ENCODE measurements at regions not wholly inside any gene's neighbourhood (a gene's known extent, or its start where the extent isn't known, plus 50 kb on each side); places are given as distances from the start of the nearest gene placed in this dataset.
"Not testable (repeated sequence)": the region's sequence is repeated elsewhere in the genome, so short reads cannot be mapped to it uniquely, and the experiment has no call there.

GRCh38 chr9:33700940-33701339 lies 94.4 kb upstream of the PRSS3 start:
- not testable (repeated sequence) for H3K4me3 ChIP-seq (ENCODE audit: low read length)

GRCh38 chr9:33703430-33704102 lies 91.8 kb upstream of the PRSS3 start:
- Histone ChIP-seq H3K9me3 (ENCODE audit: low read length) (no peaks in the 10 kb centered on the region), H3K36me3 (ENCODE audit: insufficient read depth, low read length) (no peaks in the 10 kb centered on the region), H2AFZ (ENCODE audit: low read depth, low read length) (no peak overlapping the region), H3K4me1 (ENCODE audit: insufficient read depth, low read length) (peaks cover 5% of the 10 kb centered on the region), H3K27me3 (ENCODE audit: insufficient read depth, low read length) (no peaks in the 10 kb centered on the region), H3K4me3 (ENCODE audit: low read length) (no peak overlapping the region)

More at GRCh38 chr9:33700940-33701339, 94.4 kb upstream of the PRSS3 start:
- not testable (repeated sequence) for H3K9me3 ChIP-seq (ENCODE audit: low read length); H2AFZ ChIP-seq (ENCODE audit: low read depth, low read length); H3K27me3 ChIP-seq (ENCODE audit: insufficient read depth, low read length); H3K36me3 ChIP-seq (ENCODE audit: insufficient read depth, low read length)
- peaks cover 14% of the 10 kb centered on the region for H3K4me1 ChIP-seq (ENCODE audit: insufficient read depth, low read length)

GRCh38 chr9:33705440-33705839 lies 89.9 kb upstream of the PRSS3 start:
- not testable (repeated sequence) for H3K4me1 ChIP-seq (ENCODE audit: insufficient read depth, low read length); H2AFZ ChIP-seq (ENCODE audit: low read depth, low read length); H3K9me3 ChIP-seq (ENCODE audit: low read length); H3K27me3 ChIP-seq (ENCODE audit: insufficient read depth, low read length); H3K36me3 ChIP-seq (ENCODE audit: insufficient read depth, low read length); H3K4me3 ChIP-seq (ENCODE audit: low read length)

- Histone ChIP-seq H3K4me3 (ENCODE audit: low read length) (no peak overlapping the region), H2AFZ (ENCODE audit: low read depth, low read length) (no peak overlapping the region), H3K27me3 (ENCODE audit: insufficient read depth, low read length) (no peaks in the 10 kb centered on the region), H3K4me1 (ENCODE audit: insufficient read depth, low read length) (peaks cover 10% of the 10 kb centered on the region), H3K36me3 (ENCODE audit: insufficient read depth, low read length) (no peaks in the 10 kb centered on the region), H3K9me3 (ENCODE audit: low read length) (no peaks in the 10 kb centered on the region)
These were observed 86.9 kb upstream of the PRSS3 start for GRCh38 chr9:33708441-33708840.

GRCh38 chr9:33709269-33709668 lies 86.1 kb upstream of the PRSS3 start:
- Histone ChIP-seq H3K27me3 (ENCODE audit: insufficient read depth, low read length) (no peaks in the 10 kb centered on the region), H3K36me3 (ENCODE audit: insufficient read depth, low read length) (no peaks in the 10 kb centered on the region), H3K4me3 (ENCODE audit: low read length) (no peak overlapping the region), H2AFZ (ENCODE audit: low read depth, low read length) (no peak overlapping the region), H3K4me1 (ENCODE audit: insufficient read depth, low read length) (peaks cover 10% of the 10 kb centered on the region), H3K9me3 (ENCODE audit: low read length) (no peaks in the 10 kb centered on the region)

GRCh38 chr9:33711418-33711817 lies 83.9 kb upstream of the PRSS3 start:
- not testable (repeated sequence) for H3K27me3 ChIP-seq (ENCODE audit: insufficient read depth, low read length); H3K36me3 ChIP-seq (ENCODE audit: insufficient read depth, low read length); H2AFZ ChIP-seq (ENCODE audit: low read depth, low read length); H3K4me3 ChIP-seq (ENCODE audit: low read length); H3K9me3 ChIP-seq (ENCODE audit: low read length)
- peaks cover 10% of the 10 kb centered on the region for H3K4me1 ChIP-seq (ENCODE audit: insufficient read depth, low read length)

GRCh38 chr9:33714989-33715388 lies 80.4 kb upstream of the PRSS3 start:
- Histone ChIP-seq H2AFZ (ENCODE audit: low read depth, low read length) (no peak overlapping the region), H3K4me3 (ENCODE audit: low read length) (no peak overlapping the region), H3K36me3 (ENCODE audit: insufficient read depth, low read length) (no peaks in the 10 kb centered on the region), H3K27me3 (ENCODE audit: insufficient read depth, low read length) (peaks cover 3% of the 10 kb centered on the region), H3K9me3 (ENCODE audit: low read length) (no peaks in the 10 kb centered on the region), H3K4me1 (ENCODE audit: insufficient read depth, low read length) (peaks cover 2% of the 10 kb centered on the region)

GRCh38 chr9:33718987-33719386 lies 76.4 kb upstream of the PRSS3 start:
- Histone ChIP-seq H3K36me3 (ENCODE audit: insufficient read depth, low read length) (no peaks in the 10 kb centered on the region), H3K27me3 (ENCODE audit: insufficient read depth, low read length) (peaks cover 3% of the 10 kb centered on the region), H2AFZ (ENCODE audit: low read depth, low read length) (no peak overlapping the region), H3K4me1 (ENCODE audit: insufficient read depth, low read length) (no peaks in the 10 kb centered on the region), H3K4me3 (ENCODE audit: low read length) (no peak overlapping the region), H3K9me3 (ENCODE audit: low read length) (no peaks in the 10 kb centered on the region)

GRCh38 chr9:33719581-33720374 lies 75.6 kb upstream of the PRSS3 start:
- peaks cover 3% of the 10 kb centered on the region for H3K27me3 ChIP-seq (ENCODE audit: insufficient read depth, low read length)
- H3K4me1 ChIP-seq (ENCODE audit: insufficient read depth, low read length), result no peaks in the 10 kb centered on the region
- H3K4me3 ChIP-seq (ENCODE audit: low read length), result no peak overlapping the region
- no peaks in the 10 kb centered on the region for H3K36me3 ChIP-seq (ENCODE audit: insufficient read depth, low read length)
- no peaks in the 10 kb centered on the region for H3K9me3 ChIP-seq (ENCODE audit: low read length)
- no peak overlapping the region for H2AFZ ChIP-seq (ENCODE audit: low read depth, low read length)

GRCh38 chr9:33721674-33722358 lies 73.5 kb upstream of the PRSS3 start:
- Histone ChIP-seq H3K9me3 (ENCODE audit: low read length) (no peaks in the 10 kb centered on the region), H3K4me1 (ENCODE audit: insufficient read depth, low read length) (no peaks in the 10 kb centered on the region), H3K27me3 (ENCODE audit: insufficient read depth, low read length) (peaks cover 3% of the 10 kb centered on the region), H3K36me3 (ENCODE audit: insufficient read depth, low read length) (no peaks in the 10 kb centered on the region), H3K4me3 (ENCODE audit: low read length) (no peak overlapping the region), H2AFZ (ENCODE audit: low read depth, low read length) (peak overlapping the region; percentile 38)

GRCh38 chr9:33722359-33722675 lies 73.0 kb upstream of the PRSS3 start:
- Histone ChIP-seq H3K27me3 (ENCODE audit: insufficient read depth, low read length) (peaks cover 3% of the 10 kb centered on the region), H3K4me1 (ENCODE audit: insufficient read depth, low read length) (no peaks in the 10 kb centered on the region), H3K9me3 (ENCODE audit: low read length) (no peaks in the 10 kb centered on the region), H2AFZ (ENCODE audit: low read depth, low read length) (no peak overlapping the region), H3K36me3 (ENCODE audit: insufficient read depth, low read length) (no peaks in the 10 kb centered on the region), H3K4me3 (ENCODE audit: low read length) (no peak overlapping the region)

GRCh38 chr9:33728613-33729012 lies 66.7 kb upstream of the PRSS3 start:
- Histone ChIP-seq H3K4me1 (ENCODE audit: insufficient read depth, low read length) (no peaks in the 10 kb centered on the region), H2AFZ (ENCODE audit: low read depth, low read length) (no peak overlapping the region), H3K4me3 (ENCODE audit: low read length) (no peak overlapping the region), H3K36me3 (ENCODE audit: insufficient read depth, low read length) (no peaks in the 10 kb centered on the region), H3K9me3 (ENCODE audit: low read length) (peaks cover 1% of the 10 kb centered on the region), H3K27me3 (ENCODE audit: insufficient read depth, low read length) (no peaks in the 10 kb centered on the region)

GRCh38 chr9:33731142-33731541 lies 64.2 kb upstream of the PRSS3 start:
- Histone ChIP-seq H3K9me3 (ENCODE audit: low read length) (peaks cover 1% of the 10 kb centered on the region), H3K27me3 (ENCODE audit: insufficient read depth, low read length) (no peaks in the 10 kb centered on the region), H2AFZ (ENCODE audit: low read depth, low read length) (no peak overlapping the region), H3K4me1 (ENCODE audit: insufficient read depth, low read length) (no peaks in the 10 kb centered on the region), H3K4me3 (ENCODE audit: low read length) (no peak overlapping the region), H3K36me3 (ENCODE audit: insufficient read depth, low read length) (no peaks in the 10 kb centered on the region)

Data from neuron (in vitro differentiated cells).